ENCODE measurements at regions not wholly inside any gene's neighbourhood (a gene's known extent, or its start where the extent isn't known, plus 50 kb on each side); places are given as distances from the start of the nearest gene placed in this dataset.

GRCh38 chr1:239718997-239719628 lies 332.7 kb downstream of the CHRM3 start:
- ATAC-seq (peak; percentile 78), DNase-seq (peak; percentile 61)
- H3K9me3 Mint-ChIP-seq (ENCODE audit: low read depth) = no peaks in the 10 kb centered on the region
- H3K4me1 Mint-ChIP-seq = peaks cover 23% of the 10 kb centered on the region
- peak overlapping the region; percentile 85 for H3K4me3 Mint-ChIP-seq
- CTCF ChIA-PET = interaction anchor here (0.9 to 2.5 kb wide), 4 partner anchors 10 to 179 kb away, joined by 3 to 13 read pairs (median 6); no protein-coding TSS in a partner anchor
- no peaks in the 10 kb centered on the region for H3K27me3 Mint-ChIP-seq
- peak overlapping the region; percentile 99 for H3K27ac Mint-ChIP-seq
- H3K36me3 Mint-ChIP-seq = peaks cover 20% of the 10 kb centered on the region

- ATAC-seq (peak; percentile 75), DNase-seq (peak; percentile 89)
- no peaks in the 10 kb centered on the region for H3K9me3 Mint-ChIP-seq (ENCODE audit: low read depth)
- H3K27ac Mint-ChIP-seq = peak overlapping the region; percentile 99
- H3K4me3 Mint-ChIP-seq = peak overlapping the region; percentile 85
- CTCF ChIA-PET = interaction anchor here (1.2 to 2.5 kb wide), 3 partner anchors 78 to 178 kb away, joined by 3 to 13 read pairs (median 6); no protein-coding TSS in a partner anchor
- peaks cover 22% of the 10 kb centered on the region for H3K36me3 Mint-ChIP-seq
- no peaks in the 10 kb centered on the region for H3K27me3 Mint-ChIP-seq
- peaks cover 23% of the 10 kb centered on the region for H3K4me1 Mint-ChIP-seq
Observed at GRCh38 chr1:239719642-239720258, 333.4 kb downstream of the CHRM3 start.

- Mint-ChIP-seq H3K4me1 (peaks cover 23% of the 10 kb centered on the region), H3K27ac (peak overlapping the region; percentile 58), H3K36me3 (peaks cover 24% of the 10 kb centered on the region), H3K27me3 (no peaks in the 10 kb centered on the region), H3K4me3 (peak overlapping the region; percentile 85), H3K9me3 (ENCODE audit: low read depth) (no peaks in the 10 kb centered on the region)
- CTCF ChIA-PET = interaction anchor here (0.9 kb wide), 1 partner anchor 176 kb away, joined by 3 read pairs; no protein-coding TSS in a partner anchor
- DNase-seq = no peak
- no peak for ATAC-seq
Observed at GRCh38 chr1:239722035-239722434, 335.7 kb downstream of the CHRM3 start.

GRCh38 chr1:239723776-239724367 lies 337.5 kb downstream of the CHRM3 start:
- DNase-seq (no peak), ATAC-seq (no peak)
- peaks cover 21% of the 10 kb centered on the region for H3K4me1 Mint-ChIP-seq
- H3K36me3 Mint-ChIP-seq = peaks cover 13% of the 10 kb centered on the region
- H3K9me3 Mint-ChIP-seq (ENCODE audit: low read depth) = no peaks in the 10 kb centered on the region
- no peaks in the 10 kb centered on the region for H3K27me3 Mint-ChIP-seq
- H3K27ac Mint-ChIP-seq = no peak overlapping the region
- CTCF ChIA-PET = interaction anchor here (1.5 kb wide), 1 partner anchor 95 kb away, joined by 4 read pairs; no protein-coding TSS in a partner anchor
- H3K4me3 Mint-ChIP-seq = no peak overlapping the region

GRCh38 chr1:239725371-239725770 lies 339.0 kb downstream of the CHRM3 start:
- no peaks in the 10 kb centered on the region for H3K9me3 Mint-ChIP-seq (ENCODE audit: low read depth)

GRCh38 chr1:239725933-239726332 lies 339.6 kb downstream of the CHRM3 start:
- H3K27me3 Mint-ChIP-seq = no peaks in the 10 kb centered on the region

More at GRCh38 chr1:239725371-239725770, 339.0 kb downstream of the CHRM3 start:
- H3K4me3 Mint-ChIP-seq = no peak overlapping the region
- no peak overlapping the region for H3K27ac Mint-ChIP-seq
- peaks cover 19% of the 10 kb centered on the region for H3K4me1 Mint-ChIP-seq
- H3K36me3 Mint-ChIP-seq = peaks cover 13% of the 10 kb centered on the region
- CTCF ChIA-PET = no interaction called here
- DNase-seq (no peak), ATAC-seq (no peak)
- H3K27me3 Mint-ChIP-seq = no peaks in the 10 kb centered on the region

GRCh38 chr1:239730378-239730777 lies 344.0 kb downstream of the CHRM3 start:
- CTCF ChIA-PET = no interaction called here
- Mint-ChIP-seq H3K36me3 (peaks cover 7% of the 10 kb centered on the region), H3K4me1 (peaks cover 2% of the 10 kb centered on the region), H3K9me3 (ENCODE audit: low read depth) (no peaks in the 10 kb centered on the region), H3K4me3 (no peak overlapping the region), H3K27me3 (no peaks in the 10 kb centered on the region), H3K27ac (no peak overlapping the region)
- no peak for ATAC-seq
- no peak for DNase-seq

More at GRCh38 chr1:239725933-239726332, 339.6 kb downstream of the CHRM3 start:
- H3K4me3 Mint-ChIP-seq = no peak overlapping the region
- H3K36me3 Mint-ChIP-seq = peaks cover 13% of the 10 kb centered on the region
- ATAC-seq (no peak), DNase-seq (no peak)
- H3K4me1 Mint-ChIP-seq = peaks cover 17% of the 10 kb centered on the region
- no peaks in the 10 kb centered on the region for H3K9me3 Mint-ChIP-seq (ENCODE audit: low read depth)
- H3K27ac Mint-ChIP-seq = no peak overlapping the region
- CTCF ChIA-PET = no interaction called here

- DNase-seq (no peak), ATAC-seq (no peak)
- peaks cover 7% of the 10 kb centered on the region for H3K36me3 Mint-ChIP-seq
- H3K27me3 Mint-ChIP-seq = no peaks in the 10 kb centered on the region
- H3K27ac Mint-ChIP-seq = no peak overlapping the region
- H3K4me1 Mint-ChIP-seq = peaks cover 2% of the 10 kb centered on the region
- no peaks in the 10 kb centered on the region for H3K9me3 Mint-ChIP-seq (ENCODE audit: low read depth)
- no peak overlapping the region for H3K4me3 Mint-ChIP-seq
- CTCF ChIA-PET = no interaction called here
Observed at GRCh38 chr1:239731082-239731748, 344.8 kb downstream of the CHRM3 start.

- Mint-ChIP-seq H3K36me3 (no peaks in the 10 kb centered on the region), H3K27me3 (no peaks in the 10 kb centered on the region), H3K27ac (no peak overlapping the region), H3K4me3 (no peak overlapping the region), H3K4me1 (peaks cover 2% of the 10 kb centered on the region), H3K9me3 (ENCODE audit: low read depth) (no peaks in the 10 kb centered on the region)
- ATAC-seq (no peak), DNase-seq (no peak)
- CTCF ChIA-PET = no interaction called here
Observed at GRCh38 chr1:239732770-239733169, 346.4 kb downstream of the CHRM3 start.

- DNase-seq (no peak), ATAC-seq (no peak)
- Mint-ChIP-seq H3K27ac (no peak overlapping the region), H3K36me3 (no peaks in the 10 kb centered on the region), H3K27me3 (peaks cover 3% of the 10 kb centered on the region), H3K4me3 (no peak overlapping the region), H3K9me3 (ENCODE audit: low read depth) (no peaks in the 10 kb centered on the region), H3K4me1 (peaks cover 2% of the 10 kb centered on the region)
- CTCF ChIA-PET = no interaction called here
Observed at GRCh38 chr1:239733995-239734394, 347.6 kb downstream of the CHRM3 start.

GRCh38 chr1:239735111-239735510 lies 348.7 kb downstream of the CHRM3 start:
- H3K9me3 Mint-ChIP-seq (ENCODE audit: low read depth) = peaks cover 3% of the 10 kb centered on the region

GRCh38 chr1:239736479-239736878 lies 350.1 kb downstream of the CHRM3 start:
- no peak overlapping the region for H3K27ac Mint-ChIP-seq
- CTCF ChIA-PET = no interaction called here
- ATAC-seq = no peak
- no peak for DNase-seq
- H3K36me3 Mint-ChIP-seq = peaks cover 10% of the 10 kb centered on the region
- H3K4me3 Mint-ChIP-seq = no peak overlapping the region
- H3K4me1 Mint-ChIP-seq = peaks cover 11% of the 10 kb centered on the region
- peaks cover 3% of the 10 kb centered on the region for H3K27me3 Mint-ChIP-seq
- H3K9me3 Mint-ChIP-seq (ENCODE audit: low read depth) = peaks cover 3% of the 10 kb centered on the region

More at GRCh38 chr1:239735111-239735510, 348.7 kb downstream of the CHRM3 start:
- Mint-ChIP-seq H3K4me3 (no peak overlapping the region), H3K4me1 (peaks cover 9% of the 10 kb centered on the region), H3K27ac (no peak overlapping the region), H3K27me3 (peaks cover 3% of the 10 kb centered on the region), H3K36me3 (peaks cover 4% of the 10 kb centered on the region)
- DNase-seq (no peak), ATAC-seq (no peak)
- CTCF ChIA-PET = no interaction called here

GRCh38 chr1:239739375-239739774 lies 352.3 kb upstream of the FMN2 start:
- DNase-seq (no peak), ATAC-seq (no peak)
- H3K4me3 Mint-ChIP-seq = no peak overlapping the region
- peaks cover 3% of the 10 kb centered on the region for H3K27me3 Mint-ChIP-seq
- CTCF ChIA-PET = no interaction called here
- peaks cover 3% of the 10 kb centered on the region for H3K9me3 Mint-ChIP-seq (ENCODE audit: low read depth)
- H3K4me1 Mint-ChIP-seq = peaks cover 13% of the 10 kb centered on the region
- H3K27ac Mint-ChIP-seq = no peak overlapping the region
- H3K36me3 Mint-ChIP-seq = peaks cover 11% of the 10 kb centered on the region

All from activated CD8-positive, alpha-beta memory T cell treated with anti-CD3 and anti-CD28 coated beads, Interleukin-2, amount 10 ng/mL, durations not matched to agents 7 days and 5 days (primary cell).